HEK293 (cell line): ENCODE measurements at regions not wholly inside any gene's neighbourhood (a gene's known extent, or its start where the extent isn't known, plus 50 kb on each side); places are given as distances from the start of the nearest gene placed in this dataset.

Source experiments
- CTCF ChIA-PET: fragments of 350-600 bp; formaldehyde crosslinking; extraction: SDS; loops from one replicate; lab custom pipeline; 2021; ENCODE audit warnings: antibody characterized with exemption; lab: Yijun Ruan, JAX
- POLR2A ChIA-PET: fragments of 300-600 bp; formaldehyde crosslinking; extraction: SDS; loops from one replicate; lab custom pipeline; 2020; ENCODE audit warnings: antibody characterized with exemption, inconsistent platforms; lab: Yijun Ruan, JAX
- H3K27ac ChIP-seq: fragments of 200-500 bp; sonication (Bioruptor generic); 2 replicates; pipeline ENCODE4 v1.5.1; 2014; ENCODE audit warnings: low read depth, low read length, control low read depth, inconsistent platforms; ENCODE audit errors: extremely low read depth
- H3K36me3 ChIP-seq, 2 experiments: fragments of 200-500 bp in 1 of 2; sonication (Bioruptor generic) in 1 of 2; 1 replicate in 1 of 2; 2 replicates in 1 of 2; pipeline ENCODE4 v1.5.1; 2014 to 2017; ENCODE audit warnings: inconsistent platforms in 2 of 2, low read length in 2 of 2; ENCODE audit not compliant: control insufficient read depth in 2 of 2, insufficient read depth in 1 of 2
- H3K4me1 ChIP-seq: fragments of 200-500 bp; sonication (Bioruptor generic); 2 replicates; pipeline ENCODE4 v1.5.1; 2014; ENCODE audit warnings: mild to moderate bottlenecking, low read length, inconsistent platforms; ENCODE audit not compliant: control insufficient read depth, insufficient read depth
- H3K4me3 ChIP-seq: 2 replicates; pipeline ENCODE4 v1.5.1; 2011; ENCODE audit warnings: low read depth, mild to moderate bottlenecking, control low read depth, low read length, moderate library complexity
- H3K9me3 ChIP-seq: fragments of 200-500 bp; sonication (Bioruptor generic); 2 replicates; pipeline ENCODE4 v1.5.1; 2014; ENCODE audit warnings: low read depth, low read length, inconsistent platforms; ENCODE audit not compliant: control insufficient read depth, insufficient read depth
- BCL11A ChIP-seq: fragments of 450-650 bp; formaldehyde crosslinking; IDR thresholded peaks from 2 replicates; pipeline ENCODE4 v1.5.1; 2016; ENCODE audit warnings: low read depth, missing biosample characterization, missing genetic modification characterization
- HOXD13 ChIP-seq: sonication (generic); formaldehyde crosslinking; IDR thresholded peaks from 2 replicates; pipeline ENCODE4 v1.8.0; 2022; ENCODE audit warnings: missing genetic modification reagents, borderline replicate concordance
- OSR2 ChIP-seq: fragments of 450-650 bp; formaldehyde crosslinking; IDR thresholded peaks from 2 replicates; pipeline ENCODE4 v1.5.1; 2016; ENCODE audit warnings: missing biosample characterization, missing genetic modification characterization
- RBAK ChIP-seq: fragments of 450-650 bp; formaldehyde crosslinking; IDR thresholded peaks from 2 replicates; pipeline ENCODE4 v1.5.1; 2016; ENCODE audit warnings: missing biosample characterization, missing genetic modification characterization
- SCRT1 ChIP-seq: fragments of 450-650 bp; formaldehyde crosslinking; IDR thresholded peaks from 2 replicates; pipeline ENCODE4 v1.5.1; 2016; ENCODE audit warnings: missing biosample characterization, missing genetic modification characterization, borderline replicate concordance
- SCRT2 ChIP-seq: fragments of 450-650 bp; formaldehyde crosslinking; IDR thresholded peaks from 2 replicates; pipeline ENCODE4 v1.5.1; 2016; ENCODE audit warnings: missing biosample characterization, missing genetic modification characterization
- SETDB1 ChIP-seq: IDR thresholded peaks from one replicate; pipeline ENCODE4 v1.6.1; 2017; ENCODE audit warnings: mild to moderate bottlenecking, low read length, moderate library complexity, mixed read lengths; ENCODE audit not compliant: insufficient read length
- ZBTB20 ChIP-seq: fragments of 450-650 bp; formaldehyde crosslinking; IDR thresholded peaks from 2 replicates; pipeline ENCODE4 v1.5.1; 2016; ENCODE audit warnings: missing biosample characterization, missing genetic modification characterization
- ZBTB7A ChIP-seq: fragments of 450-650 bp; formaldehyde crosslinking; IDR thresholded peaks from 2 replicates; pipeline ENCODE4 v1.5.1; 2016; ENCODE audit warnings: low read depth, missing biosample characterization, missing genetic modification characterization
- ZNF146 ChIP-seq: fragments of 450-650 bp; formaldehyde crosslinking; IDR thresholded peaks from 2 replicates; pipeline ENCODE4 v1.5.1; 2016; ENCODE audit warnings: missing biosample characterization, missing genetic modification characterization
- ZNF175 ChIP-seq: fragments of 450-650 bp; formaldehyde crosslinking; IDR thresholded peaks from 2 replicates; pipeline ENCODE4 v1.5.1; 2016; ENCODE audit warnings: missing biosample characterization, missing genetic modification characterization
- ZNF184 ChIP-seq: fragments of 450-650 bp; IDR thresholded peaks from 2 replicates; pipeline ENCODE4 v1.5.1; 2018; ENCODE audit warnings: missing biosample characterization, mild to moderate bottlenecking, missing genetic modification characterization
- ZNF223 ChIP-seq: fragments of 450-650 bp; formaldehyde crosslinking; IDR thresholded peaks from 2 replicates; pipeline ENCODE4 v1.5.1; 2016; ENCODE audit warnings: missing biosample characterization, missing genetic modification characterization
- ZNF23 ChIP-seq: fragments of 450-650 bp; formaldehyde crosslinking; IDR thresholded peaks from 2 replicates; pipeline ENCODE4 v1.5.1; 2016; ENCODE audit warnings: missing biosample characterization, missing genetic modification characterization, borderline replicate concordance
- ZNF354C ChIP-seq: fragments of 450-650 bp; formaldehyde crosslinking; IDR thresholded peaks from 2 replicates; pipeline ENCODE4 v1.5.1; 2016; ENCODE audit warnings: missing biosample characterization, missing genetic modification characterization, low read depth, borderline replicate concordance
- ZNF404 ChIP-seq: fragments of 450-650 bp; formaldehyde crosslinking; IDR thresholded peaks from 2 replicates; pipeline ENCODE4 v1.5.1; 2017; ENCODE audit warnings: missing biosample characterization, missing genetic modification characterization
- ZNF768 ChIP-seq: fragments of 450-650 bp; formaldehyde crosslinking; IDR thresholded peaks from 2 replicates; pipeline ENCODE4 v1.5.1; 2018; ENCODE audit warnings: missing biosample characterization, mild to moderate bottlenecking, missing genetic modification characterization
- ZNF843 ChIP-seq: fragments of 450-650 bp; formaldehyde crosslinking; IDR thresholded peaks from 2 replicates; pipeline ENCODE4 v1.5.1; 2016; ENCODE audit warnings: missing biosample characterization, missing genetic modification characterization
- TF ChIP-seq, protein P1 (sequence below): fragments of 450-650 bp; formaldehyde crosslinking; IDR thresholded peaks from 2 replicates; pipeline ENCODE4 v1.5.1; 2016; ENCODE audit warnings: missing biosample characterization, missing genetic modification characterization, low read depth
- TF ChIP-seq, protein P2 (sequence below): fragments of 450-650 bp; IDR thresholded peaks from 2 replicates; pipeline ENCODE4 v1.5.1; 2018; ENCODE audit warnings: missing biosample characterization, mild to moderate bottlenecking, missing genetic modification characterization
- TF ChIP-seq, protein P3 (sequence below): fragments of 450-650 bp; formaldehyde crosslinking; IDR thresholded peaks from 2 replicates; pipeline ENCODE4 v1.5.1; 2016; ENCODE audit warnings: missing biosample characterization, missing genetic modification characterization
- TF ChIP-seq, protein P4 (sequence below): fragments of 450-650 bp; formaldehyde crosslinking; optimal IDR thresholded peaks from 2 replicates; pipeline ENCODE3; 2016; ENCODE audit warnings: missing biosample characterization, mild to moderate bottlenecking, missing genetic modification characterization
- TF ChIP-seq, protein P5 (sequence below): fragments of 450-650 bp; formaldehyde crosslinking; IDR thresholded peaks from 2 replicates; pipeline ENCODE4 v1.5.1; 2016; ENCODE audit warnings: missing biosample characterization, missing genetic modification characterization
- TF ChIP-seq, protein P6 (sequence below): fragments of 450-650 bp; formaldehyde crosslinking; IDR thresholded peaks from 2 replicates; pipeline ENCODE4 v1.5.1; 2016; ENCODE audit warnings: missing biosample characterization, missing genetic modification characterization

- H3K36me3 ChIP-seq: no peaks in the 10 kb centered on the region
- no peak overlapping the region for H3K27ac ChIP-seq
- CTCF ChIA-PET: interaction anchor here (0.6 to 0.7 kb wide), 2 partner anchors 26 to 242 kb away, joined by 4 read pairs; no protein-coding TSS in a partner anchor
- POLR2A ChIA-PET: no interaction called here
- H3K4me3 ChIP-seq: no peak overlapping the region
- TF ChIP-seq ZBTB7A: no peak
- TF ChIP-seq ZBTB20 (tag by site-specific recombination): no peak
- TF ChIP-seq ZNF175 (tag by site-specific recombination): no peak
- no peak for TF ChIP-seq SETDB1
- TF ChIP-seq ZNF23: no peak
- TF ChIP-seq ZNF223 (tag by site-specific recombination): no peak
- TF ChIP-seq ZNF184: no peak
- TF ChIP-seq BCL11A (tag by site-specific recombination): no peak
- no peak for TF ChIP-seq ZNF146 (tag by site-specific recombination)
- TF ChIP-seq RBAK (tag by site-specific recombination): no peak
- TF ChIP-seq, protein P1, sequence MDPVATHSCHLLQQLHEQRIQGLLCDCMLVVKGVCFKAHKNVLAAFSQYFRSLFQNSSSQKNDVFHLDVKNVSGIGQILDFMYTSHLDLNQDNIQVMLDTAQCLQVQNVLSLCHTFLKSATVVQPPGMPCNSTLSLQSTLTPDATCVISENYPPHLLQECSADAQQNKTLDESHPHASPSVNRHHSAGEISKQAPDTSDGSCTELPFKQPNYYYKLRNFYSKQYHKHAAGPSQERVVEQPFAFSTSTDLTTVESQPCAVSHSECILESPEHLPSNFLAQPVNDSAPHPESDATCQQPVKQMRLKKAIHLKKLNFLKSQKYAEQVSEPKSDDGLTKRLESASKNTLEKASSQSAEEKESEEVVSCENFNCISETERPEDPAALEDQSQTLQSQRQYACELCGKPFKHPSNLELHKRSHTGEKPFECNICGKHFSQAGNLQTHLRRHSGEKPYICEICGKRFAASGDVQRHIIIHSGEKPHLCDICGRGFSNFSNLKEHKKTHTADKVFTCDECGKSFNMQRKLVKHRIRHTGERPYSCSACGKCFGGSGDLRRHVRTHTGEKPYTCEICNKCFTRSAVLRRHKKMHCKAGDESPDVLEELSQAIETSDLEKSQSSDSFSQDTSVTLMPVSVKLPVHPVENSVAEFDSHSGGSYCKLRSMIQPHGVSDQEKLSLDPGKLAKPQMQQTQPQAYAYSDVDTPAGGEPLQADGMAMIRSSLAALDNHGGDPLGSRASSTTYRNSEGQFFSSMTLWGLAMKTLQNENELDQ: no peak
- TF ChIP-seq, all 188 proteins: peak for 0
- no peaks in the 10 kb centered on the region for H3K9me3 ChIP-seq
- H3K4me1 ChIP-seq: no peaks in the 10 kb centered on the region; the same call in 1 of the 2 replicates
Measured at GRCh38 chr6:4256969-4257368, 121.6 kb upstream of the ECI2 start.

DNA sequence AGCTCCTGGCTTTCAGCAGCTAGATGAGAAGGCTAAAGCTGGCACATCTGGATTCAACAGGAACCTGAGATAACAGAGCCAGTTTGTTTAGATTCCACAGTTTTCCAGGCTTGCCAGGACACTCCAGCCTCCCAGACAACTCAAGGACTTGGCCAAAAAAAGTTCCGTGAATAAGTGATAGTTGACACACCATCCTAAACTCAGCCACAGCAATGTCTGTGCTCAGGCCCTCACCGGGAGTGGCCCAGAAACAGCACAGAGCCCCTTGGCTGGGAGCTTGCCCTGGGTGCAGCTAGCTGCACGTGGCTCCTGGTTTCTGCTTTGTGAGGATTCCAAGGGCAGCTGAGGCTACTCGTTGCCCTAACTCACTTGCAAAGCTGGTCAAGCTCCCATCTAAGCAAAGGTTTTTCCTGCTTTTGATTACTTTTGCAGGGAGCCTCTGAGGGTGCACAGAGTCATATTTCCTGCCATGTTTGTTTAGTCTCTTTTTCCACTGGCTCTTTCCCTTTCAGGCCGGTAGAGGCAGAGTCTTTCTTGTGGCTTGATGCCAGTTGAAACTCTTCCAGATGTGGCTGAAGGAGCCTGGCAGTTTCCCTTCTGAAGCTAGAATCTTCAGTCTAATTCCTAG lies 118.3 kb upstream of the ECI2 start:
- ChIA-PET CTCF (interaction anchor here (0.6 to 2.6 kb wide), 15 partner anchors 9 to 433 kb away, joined by 3 to 9 read pairs (median 5); no protein-coding TSS in a partner anchor), POLR2A (interaction anchor here (1.2 kb wide), 1 partner anchor 98 kb away, joined by 3 read pairs; no protein-coding TSS in a partner anchor)
- Histone ChIP-seq H3K4me1 (no peaks in the 10 kb centered on the region; the same call in 1 of the 2 replicates), H3K27ac (no peak overlapping the region), H3K36me3 (no peaks in the 10 kb centered on the region), H3K4me3 (no peak overlapping the region), H3K9me3 (no peaks in the 10 kb centered on the region)
- TF ChIP-seq, protein P2, sequence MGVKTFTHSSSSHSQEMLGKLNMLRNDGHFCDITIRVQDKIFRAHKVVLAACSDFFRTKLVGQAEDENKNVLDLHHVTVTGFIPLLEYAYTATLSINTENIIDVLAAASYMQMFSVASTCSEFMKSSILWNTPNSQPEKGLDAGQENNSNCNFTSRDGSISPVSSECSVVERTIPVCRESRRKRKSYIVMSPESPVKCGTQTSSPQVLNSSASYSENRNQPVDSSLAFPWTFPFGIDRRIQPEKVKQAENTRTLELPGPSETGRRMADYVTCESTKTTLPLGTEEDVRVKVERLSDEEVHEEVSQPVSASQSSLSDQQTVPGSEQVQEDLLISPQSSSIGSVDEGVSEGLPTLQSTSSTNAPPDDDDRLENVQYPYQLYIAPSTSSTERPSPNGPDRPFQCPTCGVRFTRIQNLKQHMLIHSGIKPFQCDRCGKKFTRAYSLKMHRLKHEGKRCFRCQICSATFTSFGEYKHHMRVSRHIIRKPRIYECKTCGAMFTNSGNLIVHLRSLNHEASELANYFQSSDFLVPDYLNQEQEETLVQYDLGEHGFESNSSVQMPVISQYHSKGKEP (tag by site-specific recombination): no peak
- TF ChIP-seq, protein P3, sequence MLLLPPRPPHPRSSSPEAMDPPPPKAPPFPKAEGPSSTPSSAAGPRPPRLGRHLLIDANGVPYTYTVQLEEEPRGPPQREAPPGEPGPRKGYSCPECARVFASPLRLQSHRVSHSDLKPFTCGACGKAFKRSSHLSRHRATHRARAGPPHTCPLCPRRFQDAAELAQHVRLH (tag by site-specific recombination): 0 out of 2 replicates have a peak, but pooled peaks have one; percentile 8
- TF ChIP-seq ZNF768 (tag by site-specific recombination): no peak
- no peak for TF ChIP-seq ZNF843 (tag by site-specific recombination)
- no peak for TF ChIP-seq ZNF354C (tag by site-specific recombination)
- no peak for TF ChIP-seq HOXD13
- TF ChIP-seq, protein P4, sequence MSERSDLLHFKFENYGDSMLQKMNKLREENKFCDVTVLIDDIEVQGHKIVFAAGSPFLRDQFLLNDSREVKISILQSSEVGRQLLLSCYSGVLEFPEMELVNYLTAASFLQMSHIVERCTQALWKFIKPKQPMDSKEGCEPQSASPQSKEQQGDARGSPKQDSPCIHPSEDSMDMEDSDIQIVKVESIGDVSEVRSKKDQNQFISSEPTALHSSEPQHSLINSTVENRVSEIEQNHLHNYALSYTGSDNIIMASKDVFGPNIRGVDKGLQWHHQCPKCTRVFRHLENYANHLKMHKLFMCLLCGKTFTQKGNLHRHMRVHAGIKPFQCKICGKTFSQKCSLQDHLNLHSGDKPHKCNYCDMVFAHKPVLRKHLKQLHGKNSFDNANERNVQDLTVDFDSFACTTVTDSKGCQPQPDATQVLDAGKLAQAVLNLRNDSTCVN: no peak
- TF ChIP-seq, protein P5, sequence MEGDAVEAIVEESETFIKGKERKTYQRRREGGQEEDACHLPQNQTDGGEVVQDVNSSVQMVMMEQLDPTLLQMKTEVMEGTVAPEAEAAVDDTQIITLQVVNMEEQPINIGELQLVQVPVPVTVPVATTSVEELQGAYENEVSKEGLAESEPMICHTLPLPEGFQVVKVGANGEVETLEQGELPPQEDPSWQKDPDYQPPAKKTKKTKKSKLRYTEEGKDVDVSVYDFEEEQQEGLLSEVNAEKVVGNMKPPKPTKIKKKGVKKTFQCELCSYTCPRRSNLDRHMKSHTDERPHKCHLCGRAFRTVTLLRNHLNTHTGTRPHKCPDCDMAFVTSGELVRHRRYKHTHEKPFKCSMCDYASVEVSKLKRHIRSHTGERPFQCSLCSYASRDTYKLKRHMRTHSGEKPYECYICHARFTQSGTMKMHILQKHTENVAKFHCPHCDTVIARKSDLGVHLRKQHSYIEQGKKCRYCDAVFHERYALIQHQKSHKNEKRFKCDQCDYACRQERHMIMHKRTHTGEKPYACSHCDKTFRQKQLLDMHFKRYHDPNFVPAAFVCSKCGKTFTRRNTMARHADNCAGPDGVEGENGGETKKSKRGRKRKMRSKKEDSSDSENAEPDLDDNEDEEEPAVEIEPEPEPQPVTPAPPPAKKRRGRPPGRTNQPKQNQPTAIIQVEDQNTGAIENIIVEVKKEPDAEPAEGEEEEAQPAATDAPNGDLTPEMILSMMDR: peak; percentile 49
- TF ChIP-seq, protein P6, sequence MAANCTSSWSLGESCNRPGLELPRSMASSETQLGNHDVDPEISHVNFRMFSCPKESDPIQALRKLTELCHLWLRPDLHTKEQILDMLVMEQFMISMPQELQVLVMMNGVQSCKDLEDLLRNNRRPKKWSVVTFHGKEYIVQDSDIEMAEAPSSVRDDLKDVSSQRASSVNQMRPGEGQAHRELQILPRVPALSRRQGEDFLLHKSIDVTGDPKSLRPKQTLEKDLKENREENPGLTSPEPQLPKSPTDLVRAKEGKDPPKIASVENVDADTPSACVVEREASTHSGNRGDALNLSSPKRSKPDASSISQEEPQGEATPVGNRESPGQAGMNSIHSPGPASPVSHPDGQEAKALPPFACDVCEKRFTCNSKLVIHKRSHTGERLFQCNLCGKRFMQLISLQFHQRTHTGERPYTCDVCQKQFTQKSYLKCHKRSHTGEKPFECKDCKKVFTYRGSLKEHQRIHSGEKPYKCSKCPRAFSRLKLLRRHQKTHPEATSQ: no peak
- TF ChIP-seq SCRT2: peak; percentile 62; the same call in 1 of the 2 replicates
- TF ChIP-seq SETDB1: no peak
- TF ChIP-seq SCRT1: peak; percentile 69
- peak; percentile 91 for TF ChIP-seq OSR2
- no peak for TF ChIP-seq ZNF404 (tag by site-specific recombination)
